K562 (cell line): ENCODE measurements at regions not wholly inside any gene's neighbourhood (a gene's known extent, or its start where the extent isn't known, plus 50 kb on each side); places are given as distances from the start of the nearest gene placed in this dataset.
A peak's percentile ranks its signal among the peaks of the same experiment; 100 is the strongest.
"Not testable (repeated sequence)": the region's sequence is repeated elsewhere in the genome, so short reads cannot be mapped to it uniquely, and the experiment has no call there.

ENCODE experiments used
- ATAC-seq: fragments of 200-7000 bp; cut with Tn5 transposase; 3 replicates; pipeline ENCODE4 v1.9.1; 2020; ENCODE audit warnings: moderate library complexity
- BruUV-seq: library from RNA; stranded (reverse); fragments of 400-500 nt; replicated peaks from 2 replicates; lab custom pipeline; 2021; lab: Mats Ljungman, UMichigan
- CTCF ChIA-PET: fragments of 300-600 bp; formaldehyde crosslinking; extraction: SDS; loops from one replicate; lab custom pipeline; 2021; ENCODE audit warnings: low intra/inter-chr PET ratio; lab: Yijun Ruan, JAX
- POLR2A ChIA-PET: fragments of 300-600, 350-650 bp; sonication (Branson Sonifier 250); formaldehyde crosslinking; extraction: SDS; loops from one replicate; lab custom pipeline; 2021; ENCODE audit warnings: antibody characterized with exemption, inconsistent platforms; lab: Yijun Ruan, JAX
- DNase-seq, 4 experiments: peaks; one replicate each; pipeline versions ENCODE4 v3.0.0 to v3.0.0-alpha.2; 2011 to 2018; ENCODE audit warnings: low spot score in 3 of 4, mixed read lengths in 3 of 4; ENCODE audit errors: extremely low read depth in 1 of 4
- FAIRE-seq: peaks from 2 replicates; lab custom pipeline; 2011; peaks lifted over from hg19 to GRCh38; lab: Jason Lieb, UNC
- H2AFZ ChIP-seq: 2 replicates; pipeline ENCODE4 v1.6.0; 2011; ENCODE audit warnings: low read depth, low read length, control low read depth, inconsistent platforms
- H3K27ac ChIP-seq: fragments of 200-600 bp; 3 replicates; pipeline ENCODE4 v1.8.0; 2011; ENCODE audit warnings: low read depth, mild to moderate bottlenecking, control low read depth, inconsistent platforms, low read length, moderate library complexity, mixed read lengths; ENCODE audit errors: extremely low read depth
- H3K27me3 ChIP-seq, 2 experiments: fragments of 300-600 bp in 1 of 2; 2 replicates in 1 of 2; 3 replicates in 1 of 2; pipeline versions ENCODE4 v1.6.0 to v1.8.0; 2011; ENCODE audit warnings: inconsistent platforms in 2 of 2, low read length in 2 of 2, mild to moderate bottlenecking in 1 of 2, mixed read lengths in 1 of 2, moderate library complexity in 1 of 2; ENCODE audit not compliant: control insufficient read depth in 2 of 2, insufficient read depth in 2 of 2
- H3K36me3 ChIP-seq: fragments of 300-600 bp; 3 replicates; pipeline ENCODE4 v1.8.0; 2011; ENCODE audit warnings: mild to moderate bottlenecking, low read length, inconsistent platforms; ENCODE audit not compliant: control insufficient read depth, insufficient read depth
- H3K4me1 ChIP-seq, 2 experiments: fragments of 200-600 bp in 1 of 2; replicated peaks in 1 of 2; 2 replicates in 1 of 2; 3 replicates in 1 of 2; pipeline versions ENCODE4 v1.5.1 to v1.8.0; 2011; ENCODE audit warnings: inconsistent platforms in 2 of 2, low read length in 2 of 2, mild to moderate bottlenecking in 1 of 2, mixed read lengths in 1 of 2, moderate library complexity in 1 of 2; ENCODE audit not compliant: control insufficient read depth in 2 of 2, insufficient read depth in 2 of 2
- H3K4me2 ChIP-seq: 2 replicates; pipeline ENCODE4 v1.6.1; 2011; ENCODE audit warnings: low read length, control low read depth, inconsistent platforms, mixed read lengths; ENCODE audit not compliant: insufficient read depth
- H3K4me3 ChIP-seq: fragments of 200-600 bp; sonication (generic), shearing (Covaris generic); 2 replicates; pipeline ENCODE4 v1.5.1; 2016; ENCODE audit warnings: control low read depth, inconsistent platforms
- H3K79me2 ChIP-seq: fragments of 200-600 bp; 3 replicates; pipeline ENCODE4 v1.8.0; 2011; ENCODE audit warnings: low read length, inconsistent platforms; ENCODE audit not compliant: control insufficient read depth, insufficient read depth
- H3K9ac ChIP-seq, 2 experiments: 2 replicates each; pipeline versions ENCODE4 v1.6.0 to v1.6.1; 2011; ENCODE audit warnings: low read depth in 2 of 2, low read length in 2 of 2, control low read depth in 1 of 2, inconsistent platforms in 1 of 2, mild to moderate bottlenecking in 1 of 2, mixed read lengths in 1 of 2; ENCODE audit not compliant: insufficient read depth in 1 of 2
- H3K9me1 ChIP-seq: one replicate; pipeline ENCODE4 v1.6.0; 2011; ENCODE audit warnings: inconsistent platforms, mild to moderate bottlenecking, low read length, moderate library complexity; ENCODE audit not compliant: control insufficient read depth, insufficient read depth
- H3K9me3 ChIP-seq: replicated peaks from 2 replicates; pipeline ENCODE4 v1.5.1; 2011; ENCODE audit warnings: low read depth, low read length, inconsistent platforms; ENCODE audit not compliant: control insufficient read depth, insufficient read depth
- H4K20me1 ChIP-seq: replicated peaks from 2 replicates; pipeline ENCODE4 v1.6.1; 2011; ENCODE audit warnings: low read length, inconsistent platforms, mixed read lengths; ENCODE audit not compliant: control insufficient read depth, insufficient read depth
- C11orf30 ChIP-seq: fragments of 450-650 bp; IDR thresholded peaks from 2 replicates; pipeline ENCODE4 v1.6.1; 2016; ENCODE audit warnings: low read depth, mild to moderate bottlenecking
- MAFK ChIP-seq: IDR thresholded peaks from 2 replicates; pipeline ENCODE4 v1.6.1; 2011; ENCODE audit warnings: low read length, improper control_type of control experiment
- YY1 ChIP-seq, 3 experiments: IDR thresholded peaks; 2 replicates each; pipeline ENCODE4 v1.6.1; 2011; ENCODE audit warnings: low read length in 2 of 3, mild to moderate bottlenecking in 2 of 3, moderate library complexity in 2 of 3, borderline replicate concordance in 1 of 3, control low read depth in 1 of 3, low read depth in 1 of 3; ENCODE audit not compliant: insufficient read depth in 3 of 3, insufficient replicate concordance in 2 of 3, control insufficient read depth in 1 of 3, insufficient read length in 1 of 3; ENCODE audit errors: extremely low read depth in 1 of 3
- ZNF316 ChIP-seq: fragments of 450-650 bp; IDR thresholded peaks from 2 replicates; pipeline ENCODE4 v1.6.1; 2016
- WGBS: fragments of 100-300 bp; shearing (Covaris generic); methylation state at CpG from one replicate; pipeline ENCODE4 v1.1.6; 2016; ENCODE audit warnings: low coverage, mixed read lengths; ENCODE audit not compliant: insufficient coverage; ENCODE audit errors: missing lambda C conversion rate; 5-methylcytosine and 5-hydroxymethylcytosine counted together
- in situ Hi-C: fragments of 300-500 bp; cut with MboI; formaldehyde crosslinking; loops from 4 replicates; pipeline ENCODE4 v1.15.0; 2018; ENCODE audit warnings: inconsistent platforms, mixed read lengths
- intact Hi-C: fragments of 100-400 bp; cut with micrococcal nuclease; formaldehyde crosslinking; loops from 2 replicates; pipeline ENCODE4 v1.14.2; 2022

- in situ Hi-C loops, result no loop called here
- 0% methylated on average over 1 of the region's 1 CpG for WGBS
- no TSS peak for BruUV-seq
- H3K27ac ChIP-seq, result no peak overlapping the region
- no peaks in the 10 kb centered on the region for H3K9me3 ChIP-seq
- TF ChIP-seq YY1 (IDR thresholded peaks at IDR 0.05; ENCODE audit: borderline replicate concordance in 1 of 3, control insufficient read depth in 1 of 3, extremely low read depth in 1 of 3, insufficient read depth in 3 of 3, insufficient read length in 1 of 3, insufficient replicate concordance in 2 of 3, low read depth in 1 of 3, low read length in 2 of 3) (no peak), C11orf30 (peak; percentile 44; the same call in 1 of the 2 replicates), ZNF316 (peak; percentile 83), MAFK (no peak)
- TF ChIP-seq, all 486 proteins: peak for 2
- no peaks in the 10 kb centered on the region for H4K20me1 ChIP-seq
- intact Hi-C loops, result no loop called here
- FAIRE-seq (no peak), DNase-seq (no peak), ATAC-seq (no peak)
- H3K9me1 ChIP-seq, result no peaks in the 10 kb centered on the region
- H3K9ac ChIP-seq, result no peak overlapping the region
- no peaks in the 10 kb centered on the region for H3K4me1 ChIP-seq
- H2AFZ ChIP-seq, result no peak overlapping the region
- H3K4me3 ChIP-seq, result no peak overlapping the region
- no peaks in the 10 kb centered on the region for H3K36me3 ChIP-seq
- no peak overlapping the region for H3K4me2 ChIP-seq
- H3K27me3 ChIP-seq, result no peaks in the 10 kb centered on the region
- POLR2A ChIA-PET, result no interaction called here
- no peaks in the 10 kb centered on the region for H3K79me2 ChIP-seq
- CTCF ChIA-PET, result no interaction called here
Observed at GRCh38 chr4:115470763-115471162, 357.3 kb upstream of the NDST4 start.

- H3K9ac ChIP-seq, H3K27ac ChIP-seq, DNase-seq, POLR2A ChIA-PET, H3K4me3 ChIP-seq, H3K79me2 ChIP-seq, H3K4me1 ChIP-seq, H4K20me1 ChIP-seq, H2AFZ ChIP-seq, in situ Hi-C loops, BruUV-seq, H3K27me3 ChIP-seq, CTCF ChIA-PET, H3K4me2 ChIP-seq, H3K9me1 ChIP-seq, ATAC-seq, H3K36me3 ChIP-seq, FAIRE-seq, intact Hi-C loops, H3K9me3 ChIP-seq: not testable (repeated sequence)
- 5% methylated on average over 4 of the region's 4 CpGs for WGBS
Observed at GRCh38 chr4:115459301-115459700, 345.9 kb upstream of the NDST4 start.
